ENCODE measurements at regions not wholly inside any gene's neighbourhood (a gene's known extent, or its start where the extent isn't known, plus 50 kb on each side); places are given as distances from the start of the nearest gene placed in this dataset.

GRCh38 chr6:85396159-85396808, 53.6 kb upstream of the NT5E start:
- DNase-seq: no peak

GRCh38 chr6:85395746-85396145, 54.1 kb upstream of the NT5E start:
- DNase-seq: no peak

GRCh38 chr6:85394853-85395538, 54.9 kb upstream of the NT5E start:
- DNase-seq: peak in 2 of 56 donors; percentile 4 to 5

- no peak for DNase-seq
Measured at GRCh38 chr6:85394199-85394598, 55.7 kb upstream of the NT5E start.

- no peak for DNase-seq
Measured at GRCh38 chr6:85392379-85392778, 57.5 kb upstream of the NT5E start.

GRCh38 chr6:85390775-85391174, 59.1 kb upstream of the NT5E start:
- DNase-seq: no peak

- no peak for DNase-seq
Measured at GRCh38 chr6:85390105-85390728, 59.7 kb upstream of the NT5E start.

GRCh38 chr6:85389151-85389797, 60.6 kb upstream of the NT5E start:
- DNase-seq: peak in 2 of 56 donors; percentile 4 to 8

- DNase-seq: peak in 12 of 56 donors; percentile 1 to 47 (median 8)
Measured at GRCh38 chr6:85388531-85388930, 61.4 kb upstream of the NT5E start.

GRCh38 chr6:85385636-85386315, 64.1 kb upstream of the NT5E start:
- no peak for DNase-seq

- no peak for DNase-seq
Measured at GRCh38 chr6:85383042-85383441, 66.8 kb upstream of the NT5E start.

- DNase-seq: no peak
Measured at GRCh38 chr6:85382541-85382940, 67.3 kb upstream of the NT5E start.

- no peak for DNase-seq
Measured at GRCh38 chr6:85372915-85373270, 77.0 kb upstream of the NT5E start.

GRCh38 chr6:85372188-85372914, 77.5 kb upstream of the NT5E start:
- DNase-seq: no peak

GRCh38 chr6:85368631-85369030, 81.3 kb upstream of the NT5E start:
- no peak for DNase-seq

GRCh38 chr6:85364344-85364743, 85.5 kb upstream of the NT5E start:
- no peak for DNase-seq

GRCh38 chr6:85363870-85364269, 86.0 kb upstream of the NT5E start:
- no peak for DNase-seq

- DNase-seq: no peak
Measured at GRCh38 chr6:85362652-85363310, 87.1 kb upstream of the NT5E start.

GRCh38 chr6:85361643-85362014, 88.3 kb upstream of the NT5E start:
- DNase-seq: no peak

GRCh38 chr6:85360794-85361642, 88.9 kb upstream of the NT5E start:
- no peak for DNase-seq
